Activated naive CD4-positive, alpha-beta T cell treated with anti-CD3 and anti-CD28 coated beads for 36 hours (primary cell): ENCODE measurements at regions not wholly inside any gene's neighbourhood (a gene's known extent, or its start where the extent isn't known, plus 50 kb on each side); places are given as distances from the start of the nearest gene placed in this dataset.

ENCODE experiments used
- CTCF ChIA-PET: fragments of 350-600 bp; sonication (Branson Sonifier 250); formaldehyde crosslinking; loops from one replicate; lab custom pipeline; 2021; ENCODE audit warnings: antibody characterized with exemption; lab: Charles Lee
- DNase-seq: peaks from one replicate; pipeline ENCODE4 v3.0.0-alpha.2; 2020
- H3K27ac Mint-ChIP-seq: one replicate; pipeline ENCODE4 v1.8.0; 2021; ENCODE audit warnings: mild to moderate bottlenecking, mixed read lengths
- H3K27me3 Mint-ChIP-seq: one replicate; pipeline ENCODE4 v1.8.0; 2021; ENCODE audit warnings: low read depth, mixed read lengths
- H3K36me3 Mint-ChIP-seq: one replicate; pipeline ENCODE4 v1.8.0; 2021; ENCODE audit warnings: low read depth, mixed read lengths
- H3K4me1 Mint-ChIP-seq: one replicate; pipeline ENCODE4 v1.8.0; 2021; ENCODE audit warnings: low read depth, mixed read lengths
- H3K4me3 Mint-ChIP-seq: one replicate; pipeline ENCODE4 v1.8.0; 2021; ENCODE audit warnings: mild to moderate bottlenecking, moderate library complexity, mixed read lengths
- H3K9me3 Mint-ChIP-seq: one replicate; pipeline ENCODE4 v1.8.0; 2021; ENCODE audit warnings: mixed read lengths
- intact Hi-C: fragments of 100-400 bp; cut with micrococcal nuclease; formaldehyde crosslinking; loops from one replicate; pipeline ENCODE4 v1.15.1; 2023

DNA sequence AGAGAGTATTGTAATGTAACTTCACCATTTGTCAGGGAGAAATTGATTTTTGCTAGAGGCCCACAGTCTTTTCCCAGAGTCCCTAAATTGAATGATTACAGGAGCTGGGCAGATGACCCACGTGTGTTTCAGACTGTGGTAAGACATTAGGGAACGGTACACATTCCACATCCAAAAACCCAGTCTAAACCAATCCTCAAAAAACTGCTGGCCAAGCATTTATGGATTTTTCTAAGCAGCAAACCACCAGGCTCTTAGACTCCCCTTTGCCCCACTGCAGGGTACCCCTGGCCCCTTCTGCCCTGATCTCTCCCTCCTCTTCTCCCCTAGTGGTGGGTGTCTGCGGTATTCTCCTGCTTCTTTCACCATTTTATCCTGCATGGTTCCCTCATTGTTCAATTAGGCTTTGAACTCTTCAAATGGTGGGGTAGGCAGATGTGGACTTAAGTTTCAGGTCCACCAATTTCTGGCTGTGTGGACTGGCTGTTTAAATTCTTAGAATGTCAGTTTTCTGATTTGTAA is 135.5 kb upstream of the SORCS3 start:
- Mint-ChIP-seq H3K4me3 (no peak overlapping the region), H3K9me3 (no peaks in the 10 kb centered on the region), H3K36me3 (no peaks in the 10 kb centered on the region), H3K27ac (no peak overlapping the region), H3K4me1 (no peaks in the 10 kb centered on the region), H3K27me3 (peaks cover 7% of the 10 kb centered on the region)
- DNase-seq = no peak
- intact Hi-C loops = no loop called here
- CTCF ChIA-PET = no interaction called here

DNA sequence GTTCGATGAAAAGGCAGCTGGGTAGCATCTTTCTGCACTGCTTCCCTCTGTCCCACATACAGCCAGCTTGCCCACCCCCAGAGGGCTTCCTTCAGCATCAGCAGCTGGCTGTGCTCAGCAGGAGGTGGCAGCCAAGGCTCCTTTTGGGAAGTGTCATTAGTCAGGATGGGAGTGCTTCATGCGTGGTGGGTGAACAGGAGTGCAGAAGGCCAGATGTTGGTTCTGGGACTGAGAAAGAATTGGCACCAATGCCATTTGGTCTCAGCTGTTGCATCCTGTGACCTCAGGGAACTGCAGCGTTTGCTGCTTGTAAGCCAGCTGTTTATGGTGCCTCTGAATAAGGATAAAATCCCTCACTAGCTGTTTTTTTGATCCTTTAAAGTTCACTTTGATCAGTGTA is 131.1 kb upstream of the SORCS3 start:
- H3K27ac Mint-ChIP-seq = no peak overlapping the region
- intact Hi-C loops = no loop called here
- H3K4me1 Mint-ChIP-seq = no peaks in the 10 kb centered on the region
- CTCF ChIA-PET = interaction anchor here (0.8 kb wide), 1 partner anchor 56 kb away, joined by 3 read pairs; no protein-coding TSS in a partner anchor
- no peak for DNase-seq
- no peak overlapping the region for H3K4me3 Mint-ChIP-seq
- H3K36me3 Mint-ChIP-seq = no peaks in the 10 kb centered on the region
- H3K27me3 Mint-ChIP-seq = peaks cover 3% of the 10 kb centered on the region
- no peaks in the 10 kb centered on the region for H3K9me3 Mint-ChIP-seq

DNA sequence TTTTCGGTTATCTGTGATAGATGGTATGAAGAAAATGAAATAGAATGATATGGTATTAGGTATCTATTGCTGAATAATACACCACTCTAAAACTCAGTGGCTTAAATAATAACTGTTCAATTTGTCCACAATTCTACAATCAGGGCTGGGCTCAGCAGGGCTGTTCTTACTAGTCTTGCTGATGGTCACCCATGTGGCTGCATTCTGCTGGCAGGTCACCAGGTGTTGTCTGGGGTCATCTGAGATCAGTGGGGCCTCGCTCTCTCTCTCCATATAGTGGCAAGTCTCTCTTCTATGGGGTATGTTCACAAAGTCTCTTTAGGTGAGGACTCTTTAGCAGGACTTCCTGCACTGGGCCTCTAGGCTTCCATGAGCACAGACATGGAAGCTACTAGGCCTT is 130.4 kb upstream of the SORCS3 start:
- peaks cover 3% of the 10 kb centered on the region for H3K27me3 Mint-ChIP-seq
- CTCF ChIA-PET = interaction anchor here (0.8 kb wide), 1 partner anchor 55 kb away, joined by 3 read pairs; no protein-coding TSS in a partner anchor
- no peak for DNase-seq
- no peaks in the 10 kb centered on the region for H3K9me3 Mint-ChIP-seq
- no peaks in the 10 kb centered on the region for H3K36me3 Mint-ChIP-seq
- H3K4me1 Mint-ChIP-seq = no peaks in the 10 kb centered on the region
- no peak overlapping the region for H3K4me3 Mint-ChIP-seq
- H3K27ac Mint-ChIP-seq = no peak overlapping the region
- intact Hi-C loops = no loop called here

DNA sequence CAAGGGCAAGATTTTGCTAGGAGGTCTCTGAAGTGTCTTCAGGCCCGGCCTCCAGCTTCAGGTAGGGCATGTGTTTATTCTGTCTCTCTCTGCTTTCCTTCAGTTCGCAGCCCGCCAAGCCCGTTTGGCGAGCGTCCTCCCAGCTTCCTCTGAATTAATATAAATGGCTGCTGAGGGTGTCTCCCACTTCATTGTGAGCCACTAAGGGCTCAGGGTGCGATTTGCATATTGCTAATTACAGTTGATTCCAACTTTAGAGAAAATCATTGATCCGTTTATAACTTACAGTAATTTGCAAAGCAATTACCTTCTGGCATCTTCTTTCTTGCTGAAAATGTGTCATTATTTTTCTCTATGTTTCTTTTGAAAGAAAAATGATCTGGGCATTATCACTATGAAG is 128.3 kb upstream of the SORCS3 start:
- Mint-ChIP-seq H3K27ac (no peak overlapping the region), H3K36me3 (no peaks in the 10 kb centered on the region), H3K4me3 (no peak overlapping the region), H3K27me3 (peaks cover 6% of the 10 kb centered on the region), H3K4me1 (no peaks in the 10 kb centered on the region), H3K9me3 (no peaks in the 10 kb centered on the region)
- intact Hi-C loops = no loop called here
- CTCF ChIA-PET = interaction anchor here (0.6 kb wide), 1 partner anchor 947 kb away, joined by 3 read pairs; no protein-coding TSS in a partner anchor
- no peak for DNase-seq

DNA sequence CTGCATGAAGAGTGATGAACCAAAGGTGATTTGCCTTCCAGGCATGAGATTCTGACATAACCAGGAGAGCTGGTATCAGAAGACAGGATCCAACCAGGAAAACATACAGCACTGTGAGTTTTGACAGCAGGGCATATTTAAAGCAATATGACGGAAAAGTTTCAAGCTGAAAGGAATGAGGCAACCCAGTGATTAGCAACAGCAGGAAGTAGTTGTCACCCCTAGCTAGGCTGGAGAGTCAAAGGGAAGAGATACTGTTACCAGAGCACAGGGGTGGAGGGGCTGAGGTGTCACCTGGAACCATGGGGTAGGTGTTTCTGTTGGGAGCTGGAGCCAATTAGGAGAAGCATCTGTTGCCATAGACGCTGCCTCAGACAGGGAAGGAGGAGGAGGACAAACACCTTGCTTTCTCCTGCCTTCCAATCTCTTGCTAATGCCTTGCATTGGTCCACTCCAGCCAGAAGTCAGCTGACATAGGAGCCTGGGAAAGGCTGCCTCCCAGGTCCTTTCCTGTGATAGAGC is 125.4 kb upstream of the SORCS3 start:
- H3K27ac Mint-ChIP-seq = no peak overlapping the region

DNA sequence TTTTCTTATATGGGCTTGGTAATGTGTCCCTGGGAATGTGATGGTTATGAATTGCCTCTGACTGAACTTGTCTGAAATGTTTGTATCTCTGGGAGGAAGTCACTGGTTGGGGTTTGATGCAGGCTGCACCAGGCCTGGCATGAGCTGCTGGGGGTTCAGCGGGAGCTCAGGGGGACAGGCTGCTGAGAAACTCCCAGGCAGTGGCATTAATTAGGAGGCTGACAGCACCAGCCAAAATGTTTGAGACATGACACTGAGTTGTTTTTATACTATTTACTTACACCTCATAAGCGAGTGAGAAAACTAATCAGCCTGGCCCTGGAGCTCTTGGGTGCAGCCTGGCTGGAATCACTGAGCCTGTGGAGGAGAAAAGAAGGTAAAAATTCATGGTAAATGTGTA is 124.1 kb upstream of the SORCS3 start:
- Mint-ChIP-seq H3K27me3 (peaks cover 7% of the 10 kb centered on the region), H3K4me3 (no peak overlapping the region), H3K36me3 (no peaks in the 10 kb centered on the region), H3K4me1 (no peaks in the 10 kb centered on the region), H3K9me3 (no peaks in the 10 kb centered on the region), H3K27ac (no peak overlapping the region)
- no peak for DNase-seq
- CTCF ChIA-PET = no interaction called here
- intact Hi-C loops = no loop called here

More for the DNA sequence above, 125.4 kb upstream of the SORCS3 start:
- H3K4me3 Mint-ChIP-seq = no peak overlapping the region
- no peaks in the 10 kb centered on the region for H3K36me3 Mint-ChIP-seq
- no peak for DNase-seq
- intact Hi-C loops = no loop called here
- H3K4me1 Mint-ChIP-seq = no peaks in the 10 kb centered on the region
- CTCF ChIA-PET = no interaction called here
- peaks cover 6% of the 10 kb centered on the region for H3K27me3 Mint-ChIP-seq
- no peaks in the 10 kb centered on the region for H3K9me3 Mint-ChIP-seq

DNA sequence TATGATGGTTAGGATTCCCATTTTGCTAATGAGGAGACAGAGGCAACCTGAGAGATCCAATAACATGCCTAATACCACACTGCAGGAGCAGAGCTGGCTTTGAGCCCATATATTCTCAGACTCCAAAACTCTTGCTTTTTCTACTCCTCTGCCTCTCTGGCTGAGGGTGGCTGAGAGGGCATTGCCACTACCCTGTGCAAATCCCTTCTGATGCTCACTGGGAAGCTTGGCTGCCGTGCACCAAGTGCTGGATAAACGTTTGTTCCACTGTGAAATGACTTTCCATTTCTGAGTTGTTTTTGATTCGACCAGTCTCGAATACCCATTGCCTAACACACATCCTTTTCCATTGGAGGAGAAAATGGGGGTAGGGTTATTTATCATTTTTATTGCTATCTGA is 123.1 kb upstream of the SORCS3 start:
- Mint-ChIP-seq H3K9me3 (no peaks in the 10 kb centered on the region), H3K27me3 (peaks cover 7% of the 10 kb centered on the region), H3K4me3 (no peak overlapping the region), H3K27ac (no peak overlapping the region), H3K4me1 (no peaks in the 10 kb centered on the region), H3K36me3 (no peaks in the 10 kb centered on the region)
- DNase-seq = no peak
- intact Hi-C loops = no loop called here
- CTCF ChIA-PET = no interaction called here

DNA sequence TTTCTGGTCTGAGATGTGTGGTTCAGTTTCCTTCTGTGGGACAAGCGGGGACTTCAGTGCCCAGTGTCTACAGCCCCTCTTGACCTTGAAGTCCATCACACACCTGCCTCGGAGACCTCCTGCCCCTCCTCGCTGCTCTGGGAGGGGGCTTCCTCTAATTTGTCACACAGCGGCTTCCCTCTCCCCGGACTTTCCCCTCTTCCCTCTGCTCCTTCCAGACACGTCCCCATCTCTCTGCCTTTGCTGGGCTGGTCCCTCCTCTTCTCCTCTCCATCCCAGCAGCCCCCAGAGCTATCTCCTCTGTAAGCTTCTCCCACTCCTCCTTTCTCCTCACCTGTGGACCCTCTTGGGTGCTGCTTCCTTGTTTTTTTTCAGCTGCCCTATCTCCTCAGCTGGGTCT is 122.2 kb upstream of the SORCS3 start:
- peaks cover 7% of the 10 kb centered on the region for H3K27me3 Mint-ChIP-seq

DNA sequence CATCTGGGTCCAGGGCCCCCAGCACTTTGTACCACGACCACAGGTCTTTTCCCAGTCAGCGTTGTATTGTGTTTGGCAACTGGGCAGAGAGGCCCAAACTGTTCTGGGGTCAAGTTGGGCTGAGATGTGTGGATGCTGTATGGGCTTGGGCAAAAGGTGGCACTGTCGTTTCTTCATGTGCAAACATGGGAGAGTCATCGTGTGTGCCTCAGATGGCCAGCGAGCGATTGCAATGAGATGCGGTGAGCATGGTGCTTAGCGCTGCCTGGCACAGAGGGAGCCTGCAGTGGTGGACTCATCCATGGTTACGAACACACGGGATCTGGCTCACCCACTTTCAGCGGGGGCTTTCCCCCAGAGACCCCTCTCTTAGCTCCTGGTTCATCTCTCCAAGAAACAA is 120.4 kb upstream of the SORCS3 start:
- H3K36me3 Mint-ChIP-seq = no peaks in the 10 kb centered on the region
- DNase-seq = no peak
- peaks cover 7% of the 10 kb centered on the region for H3K27me3 Mint-ChIP-seq
- H3K9me3 Mint-ChIP-seq = no peaks in the 10 kb centered on the region
- H3K4me1 Mint-ChIP-seq = no peaks in the 10 kb centered on the region
- intact Hi-C loops = no loop called here
- no peak overlapping the region for H3K27ac Mint-ChIP-seq
- no peak overlapping the region for H3K4me3 Mint-ChIP-seq
- CTCF ChIA-PET = no interaction called here

More for the DNA sequence above, 122.2 kb upstream of the SORCS3 start:
- no peaks in the 10 kb centered on the region for H3K9me3 Mint-ChIP-seq
- no peaks in the 10 kb centered on the region for H3K4me1 Mint-ChIP-seq
- intact Hi-C loops = no loop called here
- DNase-seq = no peak
- CTCF ChIA-PET = interaction anchor here (0.9 kb wide), 1 partner anchor 35 kb away, joined by 4 read pairs; no protein-coding TSS in a partner anchor
- H3K4me3 Mint-ChIP-seq = no peak overlapping the region
- no peak overlapping the region for H3K27ac Mint-ChIP-seq
- H3K36me3 Mint-ChIP-seq = no peaks in the 10 kb centered on the region

DNA sequence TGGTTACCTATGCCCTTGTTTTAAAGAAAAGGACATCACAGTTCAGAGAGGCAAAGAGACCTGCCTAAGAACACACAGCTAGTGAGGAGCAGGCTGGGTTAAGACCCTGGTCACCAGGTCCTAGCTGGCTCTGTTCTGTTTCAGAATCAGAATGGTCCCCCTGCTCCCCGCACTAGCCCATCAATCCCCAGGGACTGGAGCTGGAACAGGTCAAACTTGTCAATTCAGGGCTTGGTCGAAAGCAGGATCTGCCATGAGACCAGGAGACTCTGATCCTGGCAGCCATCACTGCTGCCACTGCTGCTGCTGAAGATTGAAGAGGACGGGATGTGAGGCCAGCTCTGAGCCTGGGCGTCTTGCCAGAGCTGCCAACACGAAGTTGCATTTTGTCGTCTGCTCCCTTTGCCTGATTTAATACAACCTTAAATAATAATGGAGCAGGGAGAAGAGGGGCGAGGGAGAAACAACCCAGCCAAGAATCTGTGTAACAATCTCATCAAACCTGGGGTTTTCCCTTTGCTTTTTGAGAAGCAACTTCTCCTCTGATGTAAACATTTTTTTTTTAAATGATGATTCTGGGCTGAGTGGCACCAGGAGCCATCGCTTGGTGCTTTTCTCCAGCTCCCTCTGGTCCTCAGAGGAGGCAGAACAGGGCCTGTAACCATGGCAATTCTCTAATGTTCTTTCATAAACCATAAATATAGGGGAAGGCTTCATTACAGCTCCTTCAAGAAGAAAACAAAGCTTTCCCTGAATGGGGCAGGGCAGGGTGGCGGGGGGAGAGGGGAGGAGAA is 119.0 kb upstream of the SORCS3 start:
- H3K27ac Mint-ChIP-seq = no peak overlapping the region
- DNase-seq = no peak
- intact Hi-C loops = no loop called here
- H3K27me3 Mint-ChIP-seq = peaks cover 2% of the 10 kb centered on the region
- no peak overlapping the region for H3K4me3 Mint-ChIP-seq
- no peaks in the 10 kb centered on the region for H3K9me3 Mint-ChIP-seq
- CTCF ChIA-PET = interaction anchor here (0.6 kb wide), 1 partner anchor 27 kb away, joined by 4 read pairs; no protein-coding TSS in a partner anchor
- H3K36me3 Mint-ChIP-seq = no peaks in the 10 kb centered on the region
- H3K4me1 Mint-ChIP-seq = no peaks in the 10 kb centered on the region

DNA sequence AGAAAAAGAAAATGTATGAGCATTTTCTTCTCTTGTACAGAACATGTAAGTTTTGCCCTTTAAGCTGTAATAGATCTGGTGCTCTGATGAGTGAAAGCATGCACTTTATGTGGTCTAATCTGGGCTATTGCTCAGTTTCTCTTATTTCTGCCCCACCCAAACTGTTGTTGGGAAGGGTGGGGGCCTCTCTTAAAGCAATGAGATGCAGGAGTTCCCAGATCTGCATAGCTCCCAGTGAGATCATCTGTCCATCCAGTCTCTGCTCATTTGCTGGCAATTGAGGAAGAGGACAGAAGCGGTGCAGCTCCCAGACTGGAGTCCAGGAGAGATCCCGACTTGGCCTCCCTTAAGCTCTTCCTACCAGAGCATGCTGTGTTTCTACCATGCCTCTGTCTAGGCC is 114.9 kb upstream of the SORCS3 start:
- H3K4me3 Mint-ChIP-seq = no peak overlapping the region
- peaks cover 2% of the 10 kb centered on the region for H3K27me3 Mint-ChIP-seq
- H3K36me3 Mint-ChIP-seq = no peaks in the 10 kb centered on the region
- intact Hi-C loops = no loop called here
- H3K4me1 Mint-ChIP-seq = no peaks in the 10 kb centered on the region
- DNase-seq = no peak
- no peak overlapping the region for H3K27ac Mint-ChIP-seq
- CTCF ChIA-PET = no interaction called here
- H3K9me3 Mint-ChIP-seq = peaks cover 1% of the 10 kb centered on the region

DNA sequence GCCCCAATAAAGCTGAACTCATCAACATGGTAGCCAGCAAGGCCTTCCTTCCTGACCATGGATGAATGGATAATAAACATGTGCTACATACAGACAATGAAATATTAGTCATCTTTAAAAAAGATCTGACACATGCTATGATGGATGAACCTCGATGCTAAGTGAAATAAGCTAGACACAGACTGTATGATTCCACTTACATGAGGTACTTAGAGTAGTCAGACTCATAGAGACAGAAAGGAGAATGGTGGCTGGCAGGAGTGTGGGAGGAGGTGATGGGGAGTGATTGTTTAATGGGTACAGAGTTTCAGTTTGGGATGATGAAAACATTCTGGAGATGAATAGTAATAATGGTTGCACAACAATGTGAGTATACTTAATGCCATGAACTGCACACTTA is 114.1 kb upstream of the SORCS3 start:
- Mint-ChIP-seq H3K9me3 (peaks cover 1% of the 10 kb centered on the region), H3K27ac (no peak overlapping the region), H3K36me3 (no peaks in the 10 kb centered on the region), H3K4me1 (no peaks in the 10 kb centered on the region), H3K27me3 (no peaks in the 10 kb centered on the region), H3K4me3 (no peak overlapping the region)
- intact Hi-C loops = no loop called here
- no peak for DNase-seq
- CTCF ChIA-PET = no interaction called here

DNA sequence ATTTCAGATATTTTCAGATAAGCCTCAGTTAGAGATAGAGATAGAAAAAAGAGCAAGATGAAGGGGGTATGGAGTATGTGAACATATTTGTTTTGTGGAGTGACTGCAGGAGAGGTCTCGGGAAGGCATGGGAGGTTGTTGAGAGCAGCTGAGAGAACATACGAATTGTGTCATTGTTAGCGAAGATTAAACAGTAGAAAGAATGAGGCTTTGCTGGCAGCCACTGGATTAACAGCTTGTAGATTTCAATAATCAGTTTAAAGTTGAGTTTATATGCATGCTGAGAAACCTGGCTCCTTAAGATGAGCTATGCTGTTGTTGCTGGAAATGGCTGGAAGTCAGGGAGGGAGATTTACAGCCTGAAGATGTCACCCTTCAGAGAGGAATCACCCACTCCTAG is 100.9 kb upstream of the SORCS3 start:
- Mint-ChIP-seq H3K36me3 (no peaks in the 10 kb centered on the region), H3K27ac (no peak overlapping the region), H3K4me1 (no peaks in the 10 kb centered on the region), H3K27me3 (peaks cover 22% of the 10 kb centered on the region), H3K4me3 (no peak overlapping the region), H3K9me3 (no peaks in the 10 kb centered on the region)
- no peak for DNase-seq
- intact Hi-C loops = no loop called here
- CTCF ChIA-PET = no interaction called here
